Fibroblast of peridontal ligament (primary cell): ENCODE measurements at regions not wholly inside any gene's neighbourhood (a gene's known extent, or its start where the extent isn't known, plus 50 kb on each side); places are given as distances from the start of the nearest gene placed in this dataset.

ENCODE experiments used
- DNase-seq: peaks from one replicate; pipeline ENCODE4 v3.0.0-alpha.2; 2010; ENCODE audit errors: extremely low read depth

DNA sequence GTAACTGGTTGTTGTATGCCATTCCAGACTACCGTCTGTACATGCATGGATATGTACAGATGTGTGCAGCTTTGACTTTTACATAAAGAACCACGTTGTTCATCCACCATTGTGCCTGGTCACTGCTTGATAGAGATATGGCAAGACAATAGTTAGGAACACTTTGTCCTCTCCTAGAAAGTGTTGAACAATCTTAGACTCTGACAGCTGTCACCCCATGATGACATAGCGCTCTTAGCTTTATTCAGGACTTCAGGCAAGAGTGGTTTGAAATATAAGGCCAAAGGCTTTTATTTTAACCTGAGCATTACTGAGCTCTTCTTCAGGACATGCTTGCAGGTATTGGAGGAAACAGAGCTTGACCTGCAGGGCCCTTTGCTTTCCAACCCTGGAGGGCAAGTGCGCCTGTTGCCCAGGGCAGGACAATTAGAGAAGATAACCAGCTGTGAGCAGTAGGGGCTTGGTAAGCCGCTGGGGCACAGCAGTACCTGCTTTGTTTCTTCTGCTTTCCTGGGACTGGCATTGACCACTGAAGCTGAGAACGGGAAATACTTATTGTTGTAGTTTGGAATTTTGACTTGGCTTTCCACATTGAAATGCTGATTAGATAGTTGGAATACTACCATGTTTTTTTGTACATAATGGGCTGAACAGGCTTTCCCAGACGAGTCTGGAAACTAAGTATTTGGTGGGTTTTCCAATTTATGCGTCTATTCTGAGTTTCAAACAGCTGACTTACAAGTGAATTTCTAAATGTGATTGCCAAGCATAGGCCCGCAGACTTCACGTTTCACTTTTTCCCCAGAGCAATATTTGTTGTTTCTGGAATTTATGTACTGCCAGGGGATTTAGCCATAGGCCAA, 51.1 kb downstream of the GARRE1 start:
- DNase-seq = peak; percentile 58

DNA sequence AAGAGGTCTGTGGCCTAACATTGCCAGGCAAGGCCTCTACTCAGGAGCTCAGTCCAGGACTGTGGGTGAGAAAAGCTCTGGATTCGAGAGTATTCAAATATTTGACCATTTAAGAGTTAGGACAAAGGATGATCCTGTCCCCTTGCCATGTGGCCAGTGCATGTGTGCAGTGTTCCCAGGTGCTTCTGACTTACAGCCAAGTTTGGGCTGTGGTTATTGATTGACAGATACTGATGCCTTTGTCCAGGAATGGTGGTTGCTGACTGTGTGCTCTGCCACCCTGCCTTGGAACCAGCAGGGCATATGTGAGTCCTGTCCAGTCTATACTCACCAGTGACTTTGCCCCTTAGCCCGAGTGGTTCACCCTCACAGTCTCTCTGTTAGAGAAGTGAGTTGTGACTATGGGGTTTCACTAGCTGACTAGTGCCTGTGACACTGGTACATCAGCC, 51.9 kb downstream of the GARRE1 start:
- no peak for DNase-seq

DNA sequence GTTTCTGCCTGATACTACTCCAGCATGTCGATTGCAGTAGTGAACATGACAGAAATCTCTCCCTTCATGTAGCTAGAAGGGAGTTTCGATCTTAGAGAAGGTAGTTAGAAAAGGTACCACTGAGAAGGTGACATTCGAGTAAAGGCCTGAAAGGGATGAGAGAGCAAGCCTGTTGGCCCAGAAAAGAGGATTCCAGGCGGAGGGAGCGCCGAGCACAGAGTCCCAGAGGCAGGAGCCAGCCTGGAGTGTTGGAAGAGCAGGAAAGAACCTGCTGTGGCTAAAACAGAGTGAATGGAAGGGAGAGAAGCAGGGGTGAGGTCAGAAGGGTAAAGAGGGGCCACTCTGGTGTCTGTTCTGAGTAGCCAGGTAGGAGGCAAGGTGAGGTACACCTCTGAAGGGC, 52.5 kb downstream of the GARRE1 start:
- no peak for DNase-seq

DNA sequence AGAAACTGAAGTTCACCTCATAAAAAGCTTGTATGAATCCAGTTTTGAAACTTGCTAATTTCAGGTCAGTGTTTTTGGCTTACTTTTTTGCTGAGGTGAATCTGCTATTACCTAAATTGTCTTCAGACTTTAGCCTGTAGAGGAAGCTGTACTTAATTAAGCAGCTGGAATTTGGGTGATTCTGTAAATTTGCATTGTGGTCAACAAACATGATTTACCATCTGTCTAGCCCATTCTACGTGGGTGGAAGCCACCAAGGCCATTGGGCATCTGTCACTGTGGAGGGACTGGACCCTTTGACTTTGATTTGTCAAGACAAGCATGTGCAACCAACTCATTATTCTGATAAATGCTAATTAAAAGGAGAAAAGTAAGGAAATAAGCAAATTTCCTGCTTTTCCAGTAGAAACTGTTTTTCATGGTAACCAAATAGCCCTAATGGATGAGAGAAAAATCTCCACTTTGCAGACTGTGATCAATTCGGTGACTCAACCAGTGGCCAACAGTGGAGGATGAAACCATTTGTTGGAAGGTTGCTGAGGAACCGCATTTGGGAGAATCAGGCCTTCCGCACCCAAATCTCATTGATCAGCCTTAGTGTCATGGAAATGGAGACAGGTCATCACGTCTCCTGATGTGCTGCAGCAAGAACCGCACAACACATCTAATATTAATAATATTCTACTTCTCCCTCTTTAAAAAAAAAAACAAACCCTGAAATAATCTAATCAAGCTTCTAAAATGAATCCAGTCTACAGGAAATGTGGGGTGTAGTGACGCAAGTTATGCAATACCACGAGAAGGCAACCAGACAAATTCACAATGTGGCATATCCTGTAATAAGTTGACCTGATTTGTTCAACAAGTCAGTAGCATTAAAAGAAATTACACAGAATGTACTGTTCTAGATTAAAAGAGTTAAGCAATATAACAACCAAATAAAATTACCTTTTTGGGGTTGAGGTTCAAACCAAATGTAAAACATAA, 54.3 kb downstream of the GARRE1 start:
- DNase-seq = peak; percentile 27

DNA sequence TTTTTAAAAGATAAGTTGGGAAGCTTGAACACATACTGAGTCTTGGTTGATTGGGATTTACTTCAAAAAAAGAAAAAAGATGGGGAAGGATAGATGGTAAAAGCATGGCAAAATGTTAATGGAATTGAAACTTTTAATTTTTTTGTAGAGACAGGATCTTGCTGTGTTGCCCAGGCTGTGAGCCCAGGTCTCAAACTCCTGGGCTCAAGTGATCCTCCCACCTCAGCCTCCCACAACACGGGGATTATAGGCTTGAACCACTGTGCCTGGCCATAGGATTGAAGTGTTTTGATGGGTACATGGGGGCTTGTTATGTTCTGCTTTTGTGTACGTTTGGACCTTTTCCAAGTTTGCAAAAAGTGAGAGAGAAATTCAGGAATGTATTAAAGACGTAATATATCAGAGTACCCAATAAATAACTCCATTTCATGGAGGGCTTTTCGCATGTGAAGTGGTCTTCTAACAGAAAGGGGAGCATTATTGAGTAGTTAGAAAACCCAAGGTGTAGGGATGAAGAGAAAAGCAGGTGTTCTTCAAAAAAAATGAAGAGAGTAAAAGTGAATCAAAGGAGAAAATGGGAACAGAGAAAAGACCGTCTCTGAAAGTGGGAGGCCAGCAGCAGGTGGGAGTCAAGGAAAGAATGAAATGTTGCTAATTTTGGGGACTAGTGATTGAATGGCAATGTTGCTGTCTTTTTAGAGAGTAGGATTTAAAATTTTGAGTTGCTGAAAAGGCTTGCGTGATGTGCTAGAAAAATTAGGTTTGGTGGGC, 55.2 kb downstream of the GARRE1 start:
- no peak for DNase-seq

DNA sequence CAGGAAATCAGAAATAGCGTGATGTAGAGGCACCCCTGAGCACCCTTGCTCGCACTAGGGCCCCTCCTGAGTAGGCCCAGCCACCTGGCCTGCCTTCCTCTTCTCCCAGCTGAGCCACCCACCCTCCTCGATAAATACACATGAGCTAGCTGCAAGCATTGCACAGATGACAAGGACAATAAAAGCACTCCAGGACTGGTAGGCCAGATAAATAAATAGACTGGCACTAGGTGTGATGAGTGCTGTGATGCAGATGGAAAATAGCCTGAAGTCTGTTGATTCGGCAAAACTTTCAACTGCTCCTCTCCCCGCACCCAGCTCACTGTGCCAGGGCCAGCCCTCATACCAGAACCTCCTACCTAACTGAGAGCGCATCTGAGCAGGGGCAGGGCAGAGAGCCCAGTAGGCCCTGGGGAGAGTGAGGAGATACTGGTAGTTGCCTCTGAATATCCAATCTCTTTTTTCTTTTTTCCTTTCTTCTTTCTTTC, 54.5 kb upstream of the GPI start:
- DNase-seq = no peak

DNA sequence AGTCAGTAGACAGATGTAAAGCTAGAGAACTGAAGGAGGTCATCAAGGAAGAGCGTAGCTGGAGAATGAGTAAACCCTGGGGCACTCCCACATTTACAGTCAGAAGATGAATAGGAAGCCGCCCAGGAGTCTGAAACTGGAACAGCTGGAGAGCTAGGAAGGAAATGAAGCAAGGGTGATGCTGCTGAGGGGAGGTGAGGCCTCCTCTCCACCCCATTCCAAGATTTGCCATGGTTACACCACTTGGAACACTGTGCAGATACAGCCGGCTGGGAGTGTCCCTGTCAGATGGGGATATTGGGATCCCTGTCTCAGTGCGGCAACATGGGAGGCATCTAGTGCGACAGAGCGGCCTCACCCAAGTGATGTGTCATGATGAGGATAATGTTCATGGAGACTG, 51.8 kb upstream of the GPI start:
- DNase-seq = peak; percentile 32

DNA sequence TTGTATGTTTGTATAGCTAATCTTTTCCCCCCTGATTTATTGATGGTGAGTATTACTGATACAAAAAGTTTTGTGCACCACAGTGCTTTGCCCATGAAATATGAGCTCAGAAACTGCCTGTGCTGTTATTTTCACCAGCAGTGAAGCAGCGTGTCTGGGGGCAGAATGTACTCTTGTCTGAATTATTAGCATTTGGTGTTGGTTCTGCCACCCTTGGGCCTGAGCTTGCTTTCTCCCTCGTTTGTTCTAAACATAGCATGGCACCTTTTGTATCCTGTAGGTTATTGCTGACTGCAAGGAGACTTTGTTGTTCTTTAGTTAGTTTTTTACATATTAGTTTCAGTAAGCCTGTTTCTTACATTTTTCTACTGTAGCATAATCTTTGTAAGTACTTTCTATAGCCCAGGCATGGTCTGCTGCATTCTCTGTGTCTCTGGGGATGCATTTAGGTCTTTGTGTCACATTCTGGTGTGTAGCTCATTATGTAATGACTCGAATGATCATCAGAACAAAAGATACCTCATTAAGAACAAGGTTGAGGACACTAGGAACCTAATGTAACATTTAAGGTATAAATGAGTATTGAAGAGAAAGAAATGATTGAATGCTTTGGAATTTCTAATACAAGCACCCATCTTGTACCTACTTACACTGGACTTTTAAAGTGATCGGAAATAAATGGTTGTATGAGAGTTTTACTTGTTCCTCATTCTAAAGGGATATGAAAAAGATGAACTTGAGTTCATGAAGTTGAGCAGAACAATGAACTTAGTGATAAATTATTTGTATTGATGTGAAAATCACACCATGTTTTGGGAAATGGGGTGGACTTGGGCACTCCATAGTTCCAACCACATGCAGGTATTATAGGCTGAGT, 50.3 kb upstream of the GPI start:
- DNase-seq = no peak
